Renal cortex interstitium (tissue), 11 donors: ENCODE measurements at regions not wholly inside any gene's neighbourhood (a gene's known extent, or its start where the extent isn't known, plus 50 kb on each side); places are given as distances from the start of the nearest gene placed in this dataset.
"Not testable (repeated sequence)": the region's sequence is repeated elsewhere in the genome, so short reads cannot be mapped to it uniquely, and the experiment has no call there.

Source experiments
- DNase-seq, 11 donors: peaks; one replicate each; pipeline ENCODE4 v3.0.0-alpha.2; 2013; ENCODE audit warnings: low read depth in 9 of 11, low spot score in 4 of 11; ENCODE audit errors: extremely low read depth in 1 of 11

- DNase-seq = peak in 4 of 11 donors; percentile 17 to 26 (median 18)
Measured at GRCh38 chr13:71240911-71241310, 626.1 kb downstream of the DACH1 start.

- no peak for DNase-seq
Measured at GRCh38 chr13:71237332-71237731, 629.7 kb downstream of the DACH1 start.

GRCh38 chr13:71219698-71220415, 647.1 kb downstream of the DACH1 start:
- DNase-seq = no peak

- DNase-seq = no peak
Measured at GRCh38 chr13:71218960-71219359, 648.0 kb downstream of the DACH1 start.

- no peak for DNase-seq
Measured at GRCh38 chr13:71217827-71218226, 649.2 kb downstream of the DACH1 start.

GRCh38 chr13:71214821-71215220, 652.2 kb downstream of the DACH1 start:
- DNase-seq = peak in 2 of 11 donors; percentile 8 to 11

GRCh38 chr13:71214357-71214756, 652.6 kb downstream of the DACH1 start:
- DNase-seq = no peak

- DNase-seq = no peak
Measured at GRCh38 chr13:71213252-71213821, 653.7 kb downstream of the DACH1 start.

GRCh38 chr13:71210861-71211260, 656.1 kb downstream of the DACH1 start:
- no peak for DNase-seq

- DNase-seq = no peak
Measured at GRCh38 chr13:71209217-71209616, 657.8 kb downstream of the DACH1 start.

- DNase-seq = not testable (repeated sequence)
Measured at GRCh38 chr13:71184583-71184982, 682.4 kb downstream of the DACH1 start.

- not testable (repeated sequence) for DNase-seq
Measured at GRCh38 chr13:71183352-71183751, 683.7 kb downstream of the DACH1 start.

- no peak for DNase-seq
Measured at GRCh38 chr13:71171740-71172139, 695.3 kb downstream of the DACH1 start.

- DNase-seq = peak in 7 of 11 donors; percentile 9 to 45 (median 22)
Measured at GRCh38 chr13:71169180-71169579, 697.8 kb downstream of the DACH1 start.

GRCh38 chr13:71156550-71156949, 710.5 kb downstream of the DACH1 start:
- DNase-seq = no peak

- no peak for DNase-seq
Measured at GRCh38 chr13:71149498-71150363, 717.3 kb downstream of the DACH1 start.

- DNase-seq = no peak
Measured at GRCh38 chr13:71149046-71149445, 718.0 kb downstream of the DACH1 start.

GRCh38 chr13:71148396-71148795, 718.6 kb downstream of the DACH1 start:
- DNase-seq = no peak

GRCh38 chr13:71144883-71145282, 722.1 kb downstream of the DACH1 start:
- DNase-seq = no peak

- no peak for DNase-seq
Measured at GRCh38 chr13:71137101-71137500, 729.9 kb downstream of the DACH1 start.
